Cardiac muscle cell (in vitro differentiated cells and primary cell): ENCODE measurements at regions not wholly inside any gene's neighbourhood (a gene's known extent, or its start where the extent isn't known, plus 50 kb on each side); places are given as distances from the start of the nearest gene placed in this dataset.
A peak's percentile ranks its signal among the peaks of the same experiment; 100 is the strongest.

ENCODE experiments used
- DNase-seq, 2 donors: peaks; one replicate each; pipeline versions ENCODE4 v3.0.0 to v3.0.0-alpha.2; 2010 to 2017; ENCODE audit warnings: low read depth in 1 of 2, low spot score in 1 of 2
- H3K27ac ChIP-seq: fragments of 200-600 bp; sonication (generic); 2 replicates; pipeline ENCODE4 v1.5.1; 2016
- H3K27me3 ChIP-seq: fragments of 200-600 bp; sonication (generic); 2 replicates; pipeline ENCODE4 v1.6.0; 2016; ENCODE audit warnings: control low read depth
- H3K36me3 ChIP-seq: fragments of 200-600 bp; sonication (generic); 2 replicates; pipeline ENCODE4 v1.5.1; 2016; ENCODE audit warnings: control low read depth
- H3K4me1 ChIP-seq: fragments of 200-600 bp; sonication (generic); 2 replicates; pipeline ENCODE4 v1.8.1; 2017; ENCODE audit warnings: low read depth, mild to moderate bottlenecking, mixed run types
- H3K4me3 ChIP-seq: fragments of 200-600 bp; sonication (generic); 2 replicates; pipeline ENCODE4 v1.5.1; 2016; ENCODE audit warnings: mild to moderate bottlenecking
- H3K9me3 ChIP-seq: fragments of 200-600 bp; sonication (generic); 2 replicates; pipeline ENCODE4 v1.5.1; 2017; ENCODE audit warnings: low read depth, mild to moderate bottlenecking, control low read depth
- CTCF ChIP-seq: IDR thresholded peaks from 2 replicates; pipeline ENCODE4 v1.5.1; 2012; ENCODE audit warnings: low read depth, mild to moderate bottlenecking, low read length

GRCh38 chr6:66948106-66948505 is 1241.1 kb upstream of the EYS start:
- Histone ChIP-seq H3K4me3 (no peak overlapping the region), H3K9me3 (no peaks in the 10 kb centered on the region), H3K4me1 (no peaks in the 10 kb centered on the region), H3K36me3 (no peaks in the 10 kb centered on the region), H3K27ac (no peak overlapping the region), H3K27me3 (no peaks in the 10 kb centered on the region)
- DNase-seq, result peak in 1 of 2 donors; percentile 52
- no peak for TF ChIP-seq CTCF

GRCh38 chr6:66940003-66940402 is 1233.0 kb upstream of the EYS start:
- no peak for TF ChIP-seq CTCF
- H3K36me3 ChIP-seq, result no peaks in the 10 kb centered on the region
- H3K9me3 ChIP-seq, result no peaks in the 10 kb centered on the region
- no peaks in the 10 kb centered on the region for H3K4me1 ChIP-seq
- H3K27me3 ChIP-seq, result no peaks in the 10 kb centered on the region
- no peak overlapping the region for H3K27ac ChIP-seq
- no peak for DNase-seq
- H3K4me3 ChIP-seq, result no peak overlapping the region

GRCh38 chr6:66937180-66937579 is 1230.2 kb upstream of the EYS start:
- Histone ChIP-seq H3K4me1 (no peaks in the 10 kb centered on the region), H3K4me3 (no peak overlapping the region), H3K9me3 (no peaks in the 10 kb centered on the region), H3K36me3 (no peaks in the 10 kb centered on the region), H3K27ac (no peak overlapping the region), H3K27me3 (no peaks in the 10 kb centered on the region)
- no peak for TF ChIP-seq CTCF
- DNase-seq, result no peak

GRCh38 chr6:66935612-66936011 is 1228.6 kb upstream of the EYS start:
- H3K9me3 ChIP-seq, result no peaks in the 10 kb centered on the region
- H3K27ac ChIP-seq, result no peak overlapping the region
- H3K4me3 ChIP-seq, result no peak overlapping the region
- H3K27me3 ChIP-seq, result no peaks in the 10 kb centered on the region
- no peak for DNase-seq
- TF ChIP-seq CTCF, result no peak
- H3K36me3 ChIP-seq, result peaks cover 3% of the 10 kb centered on the region
- no peaks in the 10 kb centered on the region for H3K4me1 ChIP-seq

- H3K4me3 ChIP-seq, result no peak overlapping the region
- no peak overlapping the region for H3K27ac ChIP-seq
- H3K36me3 ChIP-seq, result peaks cover 3% of the 10 kb centered on the region
- no peak for DNase-seq
- no peak for TF ChIP-seq CTCF
- no peaks in the 10 kb centered on the region for H3K27me3 ChIP-seq
- H3K9me3 ChIP-seq, result no peaks in the 10 kb centered on the region
- no peaks in the 10 kb centered on the region for H3K4me1 ChIP-seq
These were observed 1224.8 kb upstream of the EYS start for GRCh38 chr6:66931787-66932186.
